ENCODE measurements at regions not wholly inside any gene's neighbourhood (a gene's known extent, or its start where the extent isn't known, plus 50 kb on each side); places are given as distances from the start of the nearest gene placed in this dataset.

GRCh38 chr2:150620416-150620815 lies 132.9 kb upstream of the RND3 start:
- no peak for DNase-seq (ENCODE audit: low read depth in 3 of 3)

- DNase-seq (ENCODE audit: low read depth in 3 of 3) = no peak
Observed at GRCh38 chr2:150619607-150620330, 132.3 kb upstream of the RND3 start.

DNA sequence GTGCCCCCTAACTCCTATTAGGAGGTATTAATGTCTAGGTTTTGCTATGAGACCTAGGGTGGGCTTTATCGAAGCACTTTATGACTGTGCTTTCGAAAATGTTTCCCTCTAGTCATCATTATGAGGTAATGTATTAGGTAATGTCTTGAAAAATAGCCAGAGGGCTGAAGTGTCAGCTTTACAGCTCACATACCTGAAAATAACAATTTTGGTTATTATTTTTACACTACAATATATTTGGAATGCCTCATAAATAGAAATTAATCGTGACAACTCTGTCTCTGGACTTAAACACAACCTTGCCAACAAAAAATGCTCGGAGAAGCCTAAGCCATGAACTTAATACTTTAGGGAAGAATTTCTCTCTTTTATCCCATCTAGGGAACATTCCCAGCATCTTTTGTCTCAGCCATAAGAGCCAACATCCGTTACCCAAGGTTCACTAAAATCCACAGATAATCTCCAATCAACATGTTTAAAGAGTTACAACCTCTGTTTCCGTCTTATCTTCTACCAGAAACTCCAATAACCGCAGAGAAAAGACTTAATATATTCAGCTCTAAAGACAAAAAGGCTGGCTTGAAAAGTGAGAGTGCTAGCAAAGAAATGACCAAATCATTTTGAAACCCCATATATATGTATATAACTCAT lies 130.9 kb upstream of the RND3 start:
- no peak for DNase-seq (ENCODE audit: low read depth in 3 of 3)

DNA sequence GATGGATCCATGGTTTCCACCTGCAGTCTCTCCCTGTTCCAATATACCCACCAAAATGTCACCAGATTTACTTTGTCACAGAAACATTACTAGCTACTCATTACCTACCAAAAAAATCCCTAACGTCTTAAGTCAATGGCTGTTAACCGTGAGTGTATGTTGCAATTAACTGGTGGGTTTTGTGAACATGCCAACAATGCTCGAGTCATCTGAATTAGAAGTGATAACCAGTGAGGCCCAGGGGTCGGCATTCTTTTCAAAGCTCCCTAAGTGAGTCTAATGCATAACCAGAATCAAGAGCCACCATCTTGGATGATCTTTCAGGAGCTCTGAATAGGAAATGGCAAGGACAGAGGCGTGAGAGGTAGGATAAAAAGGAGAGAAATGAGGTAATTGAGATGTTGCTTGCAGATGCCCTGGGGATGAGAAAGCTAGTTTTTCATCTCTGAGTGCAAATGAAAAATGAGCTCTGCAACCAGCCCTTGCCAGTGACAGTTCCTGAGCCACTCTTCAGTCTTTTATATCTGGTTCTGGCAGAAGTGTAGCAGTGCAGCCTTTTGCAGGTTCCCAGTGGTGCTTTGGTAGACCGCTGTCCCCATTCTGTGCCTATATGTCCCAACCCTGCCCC lies 130.0 kb upstream of the RND3 start:
- no peak for DNase-seq (ENCODE audit: low read depth in 3 of 3)

DNA sequence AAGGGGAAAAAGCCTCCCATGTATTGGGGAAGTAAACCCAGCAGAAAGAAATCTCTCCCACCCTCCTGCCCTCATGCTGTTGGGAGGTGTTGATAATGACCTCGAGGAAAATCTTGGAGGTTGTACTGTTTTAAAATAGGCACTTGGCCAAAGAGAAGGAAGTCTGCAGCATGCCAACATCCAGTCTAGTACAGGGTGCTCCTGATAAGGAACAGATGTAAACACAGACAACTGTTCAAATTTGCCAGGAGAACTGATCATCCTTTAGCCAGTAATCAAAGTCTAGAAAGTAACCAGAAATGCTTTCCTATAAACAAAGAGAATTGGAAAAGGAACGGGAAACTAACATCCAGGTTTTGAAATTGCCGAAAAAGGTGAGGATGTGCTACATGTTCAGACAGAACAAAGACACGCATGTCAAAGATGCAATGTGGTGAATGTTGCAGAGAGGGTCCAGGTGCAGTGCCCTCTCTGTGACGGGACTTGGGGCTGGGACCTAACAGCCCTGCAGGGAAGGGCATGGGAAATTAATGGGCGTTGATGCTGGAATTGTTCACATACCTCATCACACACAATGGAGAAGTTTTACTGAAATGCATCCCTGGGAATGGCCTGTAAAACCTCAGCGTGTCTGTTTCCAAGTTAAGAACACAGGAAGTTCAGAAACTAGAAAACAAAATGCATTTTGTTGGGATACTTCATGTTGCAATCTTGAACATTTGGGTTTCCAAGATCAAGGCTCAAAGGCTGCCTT lies 125.7 kb upstream of the RND3 start:
- no peak for DNase-seq (ENCODE audit: low read depth in 3 of 3)

DNA sequence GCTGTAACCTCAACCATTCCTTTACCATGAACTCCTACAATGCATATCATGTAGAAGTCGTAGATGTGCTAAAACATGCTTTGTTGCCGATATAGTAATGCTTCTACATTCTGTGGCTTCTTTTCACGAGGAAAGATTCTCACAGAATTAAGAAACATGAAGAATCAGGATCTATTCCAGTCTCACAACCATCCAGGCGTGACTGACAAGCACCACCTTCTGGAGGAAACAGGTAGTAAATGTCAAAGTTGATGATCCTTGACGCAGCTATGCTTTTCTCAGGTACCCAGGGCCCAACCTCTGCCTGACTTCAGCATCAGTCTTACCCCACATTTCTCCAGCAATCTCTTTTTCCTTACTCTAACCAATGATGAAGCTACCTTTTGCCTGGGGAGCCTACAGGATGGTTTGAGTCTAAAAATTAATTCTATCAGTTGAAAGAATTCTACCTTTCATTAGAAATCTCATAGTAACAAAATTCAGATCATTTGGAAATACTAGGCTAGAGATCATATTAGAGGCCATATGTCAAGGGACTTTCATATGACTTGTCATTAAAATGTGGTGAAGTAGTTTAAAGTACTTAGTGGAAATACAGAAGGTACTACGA lies 123.3 kb upstream of the RND3 start:
- no peak for DNase-seq (ENCODE audit: low read depth in 3 of 3)

GRCh38 chr2:150609831-150610582 lies 122.5 kb upstream of the RND3 start:
- DNase-seq (ENCODE audit: low read depth in 3 of 3) = no peak

DNA sequence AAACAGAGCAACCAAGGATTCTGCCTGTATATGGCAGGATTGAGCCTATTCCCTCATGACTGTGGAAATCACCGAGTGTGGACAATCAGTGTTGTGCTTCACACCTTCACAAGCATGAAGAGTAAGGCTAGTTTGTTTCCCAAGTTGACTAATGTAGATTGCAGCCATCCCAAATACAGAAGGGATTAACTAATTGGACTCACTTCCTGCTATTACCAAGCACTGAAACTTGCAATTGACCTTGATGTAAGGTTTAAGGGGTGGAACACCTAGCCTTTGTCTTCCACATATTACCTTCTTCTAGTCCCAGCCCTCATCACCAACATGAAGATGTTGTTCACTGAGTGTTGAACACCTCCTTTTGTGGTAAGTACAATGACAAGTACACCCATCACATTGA lies 120.9 kb upstream of the RND3 start:
- DNase-seq (ENCODE audit: low read depth in 3 of 3) = no peak

DNA sequence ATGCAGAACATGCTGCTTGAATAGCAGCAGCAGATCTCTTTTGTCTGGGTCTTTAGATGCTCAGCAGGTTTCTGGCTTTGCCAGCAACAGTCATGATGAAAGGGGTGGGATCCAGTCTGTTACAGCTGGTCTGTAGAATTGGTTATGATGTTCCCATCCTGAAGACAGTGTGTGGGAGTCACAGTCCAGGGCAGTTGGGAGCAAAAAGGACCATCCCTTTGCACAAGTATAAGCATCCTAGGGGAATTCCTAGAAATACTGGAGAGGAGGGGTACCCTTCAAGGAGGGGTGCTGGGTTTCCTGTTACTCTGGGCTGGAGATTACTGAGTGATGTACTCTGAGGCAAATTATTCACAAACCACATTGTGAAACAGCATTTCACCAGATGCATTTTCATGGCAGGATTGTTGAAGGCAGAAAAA lies 119.9 kb upstream of the RND3 start:
- DNase-seq (ENCODE audit: low read depth in 3 of 3) = no peak

GRCh38 chr2:150606380-150607060 lies 119.1 kb upstream of the RND3 start:
- DNase-seq (ENCODE audit: low read depth in 3 of 3) = no peak

GRCh38 chr2:150605664-150606063 lies 118.2 kb upstream of the RND3 start:
- DNase-seq (ENCODE audit: low read depth in 3 of 3) = no peak

- DNase-seq (ENCODE audit: low read depth in 3 of 3) = no peak
Observed at GRCh38 chr2:150601280-150602038, 114.0 kb upstream of the RND3 start.

DNA sequence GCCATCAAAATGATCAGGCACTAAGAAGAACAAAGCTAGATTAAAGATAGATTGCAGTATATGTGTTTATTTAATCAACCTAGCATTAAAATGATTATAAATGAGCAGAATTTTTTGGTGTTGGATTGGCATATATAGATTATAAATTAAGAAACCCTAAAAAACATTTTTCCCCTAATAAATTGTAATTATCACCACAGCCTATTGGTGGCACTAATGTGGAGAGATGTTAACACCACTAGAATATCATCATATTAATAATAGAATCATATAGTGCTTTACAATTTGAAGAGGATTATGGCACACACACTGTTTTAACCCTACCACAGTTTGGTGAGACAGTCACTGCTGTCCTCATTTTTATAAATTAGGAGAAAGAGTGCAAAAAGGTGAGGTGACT lies 112.4 kb upstream of the RND3 start:
- no peak for DNase-seq (ENCODE audit: low read depth in 3 of 3)

GRCh38 chr2:150598383-150598782 lies 110.9 kb upstream of the RND3 start:
- no peak for DNase-seq (ENCODE audit: low read depth in 3 of 3)

GRCh38 chr2:150595803-150596470 lies 108.5 kb upstream of the RND3 start:
- no peak for DNase-seq (ENCODE audit: low read depth in 3 of 3)

- DNase-seq (ENCODE audit: low read depth in 3 of 3) = no peak
Observed at GRCh38 chr2:150594299-150594698, 106.8 kb upstream of the RND3 start.

- no peak for DNase-seq (ENCODE audit: low read depth in 3 of 3)
Observed at GRCh38 chr2:150591496-150592285, 104.2 kb upstream of the RND3 start.

- DNase-seq (ENCODE audit: low read depth in 3 of 3) = no peak
Observed at GRCh38 chr2:150589681-150590080, 102.2 kb upstream of the RND3 start.

GRCh38 chr2:150588506-150588870 lies 101.0 kb upstream of the RND3 start:
- no peak for DNase-seq (ENCODE audit: low read depth in 3 of 3)
